Stomach (tissue), 4 donors: ENCODE measurements at regions not wholly inside any gene's neighbourhood (a gene's known extent, or its start where the extent isn't known, plus 50 kb on each side); places are given as distances from the start of the nearest gene placed in this dataset.

Experiments used
- CTCF ChIP-seq, 7 experiments: fragments of 450-650 bp in 4 of 7; fragments of 200-600 bp in 3 of 7; sonication (generic) in 3 of 7; IDR thresholded peaks; one replicate each; pipeline ENCODE4 v1.5.1; 2016 to 2019; ENCODE audit warnings: antibody characterized with exemption in 7 of 7, control low read depth in 2 of 7, mild to moderate bottlenecking in 1 of 7
- EP300 ChIP-seq: sonication (generic); formaldehyde crosslinking; IDR thresholded peaks from one replicate; pipeline ENCODE4 v1.6.1; 2017; ENCODE audit warnings: antibody characterized with exemption
- POLR2A ChIP-seq, 4 donors: fragments of 450-650 bp; IDR thresholded peaks; one replicate each; pipeline ENCODE4 v1.6.1; 2016; ENCODE audit warnings: antibody characterized with exemption in 4 of 4, control low read depth in 2 of 4, mild to moderate bottlenecking in 1 of 4, moderate library complexity in 1 of 4
- POLR2AphosphoS5 ChIP-seq, 3 donors: sonication (generic); formaldehyde crosslinking; IDR thresholded peaks; one replicate each; pipeline ENCODE4 v1.6.1; 2016; ENCODE audit warnings: antibody characterized with exemption in 3 of 3

- TF ChIP-seq CTCF (IDR thresholded peaks at IDR 0.05) (no peak), POLR2AphosphoS5 (IDR thresholded peaks at IDR 0.05) (no peak), EP300 (no peak), POLR2A (IDR thresholded peaks at IDR 0.05) (no peak)
These were observed 263.2 kb upstream of the CDH7 start for GRCh38 chr18:65487569-65487968.
